H1 (cell line): ENCODE measurements at regions not wholly inside any gene's neighbourhood (a gene's known extent, or its start where the extent isn't known, plus 50 kb on each side); places are given as distances from the start of the nearest gene placed in this dataset.

Experiments
- CHD7 ChIP-seq: fragments of 300-600 bp; sonication (generic); IDR thresholded peaks from 2 replicates; pipeline ENCODE4 v1.7.1; 2012; ENCODE audit warnings: low read length, moderate library complexity, mild to moderate bottlenecking, inconsistent platforms; ENCODE audit not compliant: insufficient replicate concordance
- MAFK ChIP-seq: IDR thresholded peaks from 2 replicates; pipeline ENCODE4 v1.6.1; 2012; ENCODE audit warnings: low read depth, mild to moderate bottlenecking, improper control_type of control experiment, low read length

GRCh38 chr12:113532292-113532691, 60.6 kb upstream of the LHX5 start (continued):
- TF ChIP-seq CHD7: no peak
- no peak for TF ChIP-seq MAFK
